ENCODE measurements at regions not wholly inside any gene's neighbourhood (a gene's known extent, or its start where the extent isn't known, plus 50 kb on each side); places are given as distances from the start of the nearest gene placed in this dataset.
A peak's percentile ranks its signal among the peaks of the same experiment; 100 is the strongest.

DNA sequence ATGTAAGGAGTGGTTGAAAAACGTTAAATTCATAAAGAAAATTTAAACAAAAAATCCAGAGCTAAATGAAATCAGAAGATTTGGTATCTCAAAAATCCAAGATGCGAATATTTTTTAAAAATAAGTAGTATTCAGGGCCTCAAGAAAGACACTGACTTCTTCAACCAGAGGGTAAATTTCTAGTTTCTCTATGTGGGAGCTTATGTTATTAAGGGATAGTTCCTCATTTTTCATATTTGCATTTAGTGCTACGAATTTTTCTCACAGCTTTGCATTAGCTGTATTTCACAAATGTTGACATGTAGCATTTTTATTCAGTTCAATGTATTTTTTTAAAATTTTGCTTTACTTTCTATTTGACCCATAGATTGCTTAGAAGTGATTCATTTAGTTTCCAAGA lies 454.7 kb downstream of the CBLN2 start:
- DNase-seq = no peak

GRCh38 chr18:72086421-72086820 lies 457.7 kb downstream of the CBLN2 start:
- peak in 2 of 3 donors; percentile 6 to 16 for DNase-seq

DNA sequence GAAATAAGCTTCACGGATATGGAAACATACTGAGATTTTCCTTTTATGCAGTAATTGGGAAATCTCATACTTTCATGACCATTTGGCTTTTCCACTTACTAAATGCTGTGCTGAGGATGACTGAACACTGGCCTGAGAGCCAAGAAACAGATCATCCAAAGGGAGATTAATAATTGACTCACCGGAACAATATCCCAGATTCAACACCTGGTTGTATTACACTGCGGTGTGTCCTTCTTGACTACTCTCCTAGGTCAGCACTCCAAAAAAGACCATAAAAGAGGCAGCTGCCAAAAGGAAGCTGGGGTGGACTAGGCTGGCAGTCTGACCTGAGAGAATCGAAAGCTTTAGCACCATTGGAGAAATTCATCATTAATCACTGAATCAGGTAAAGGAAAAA lies 469.1 kb downstream of the CBLN2 start:
- no peak for DNase-seq

DNA sequence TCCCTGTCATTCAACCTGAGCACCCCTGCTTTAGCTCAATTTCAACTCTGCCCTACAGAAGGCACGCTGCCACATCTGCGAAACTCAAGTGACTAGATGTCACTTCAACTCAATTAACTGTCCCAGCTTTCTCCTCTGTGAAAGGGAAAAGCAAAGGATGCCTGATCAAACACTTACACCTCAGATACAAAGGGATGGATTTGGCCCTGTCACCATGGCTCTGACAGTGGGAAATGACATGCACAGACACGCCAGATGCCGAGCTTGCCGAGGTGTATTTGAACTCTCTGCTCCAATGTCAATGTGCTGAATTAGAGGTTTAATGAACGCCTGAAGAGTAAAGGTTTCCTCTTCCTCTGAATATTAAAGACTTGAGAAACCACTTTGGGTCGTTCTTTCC lies 481.1 kb downstream of the CBLN2 start:
- no peak for DNase-seq

- DNase-seq = no peak
Observed at GRCh38 chr18:72058851-72059250, 485.3 kb downstream of the CBLN2 start.

- DNase-seq = no peak
Observed at GRCh38 chr18:72056171-72056570, 488.0 kb downstream of the CBLN2 start.

GRCh38 chr18:72041313-72042032 lies 502.7 kb downstream of the CBLN2 start:
- DNase-seq = no peak

- DNase-seq = no peak
Observed at GRCh38 chr18:72013427-72013850, 530.7 kb downstream of the CBLN2 start.

DNA sequence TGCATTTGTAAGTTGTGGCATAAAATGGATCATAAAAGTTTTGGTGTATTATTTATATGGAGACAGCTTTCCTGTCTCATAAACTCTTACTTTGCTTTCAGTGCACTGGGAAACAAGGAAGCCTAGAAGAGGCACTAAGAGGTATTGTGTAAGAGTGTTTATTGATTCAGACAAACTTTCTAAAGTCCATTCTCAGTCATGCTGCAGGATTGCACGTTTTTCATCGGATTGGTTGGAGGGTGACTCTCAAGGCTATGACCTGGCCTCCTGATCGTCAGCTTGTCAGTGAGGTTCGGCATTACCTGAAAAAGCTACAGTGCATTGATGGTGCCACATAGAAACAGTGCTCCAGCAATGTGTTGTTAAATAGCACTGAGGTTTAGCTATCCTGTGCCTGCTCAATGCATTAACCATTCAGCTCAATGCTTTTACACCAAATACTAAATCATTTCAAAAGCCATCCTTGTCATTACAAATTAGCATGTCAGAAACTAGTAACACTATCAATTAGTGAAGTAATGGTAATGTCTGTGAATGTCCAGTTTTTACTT lies 545.5 kb downstream of the CBLN2 start:
- no peak for DNase-seq

DNA sequence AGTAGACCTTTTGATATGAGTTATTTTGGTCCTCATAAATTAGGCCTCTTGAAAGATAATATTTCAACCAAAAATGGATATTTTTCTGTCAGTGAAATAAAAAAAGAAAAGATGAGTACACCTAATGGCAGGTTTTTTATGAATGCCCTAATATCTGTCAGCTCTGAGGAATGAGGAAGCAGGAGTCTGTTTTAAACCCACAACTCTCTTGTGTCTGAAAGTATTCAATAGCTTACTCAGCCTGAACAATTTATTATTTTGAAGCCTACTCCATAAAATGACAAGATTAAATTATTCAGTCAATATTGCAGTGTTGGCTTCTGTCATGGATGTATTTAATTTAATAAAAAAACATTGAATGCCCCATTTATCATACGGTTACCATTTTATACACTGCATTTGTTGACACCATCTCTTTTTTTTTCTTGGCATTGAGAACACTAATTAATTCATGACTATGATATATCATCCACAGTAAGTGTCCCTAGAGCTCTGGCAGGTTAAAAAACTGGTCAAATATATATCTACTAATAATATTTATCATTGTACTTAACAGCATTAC lies 548.2 kb downstream of the CBLN2 start:
- DNase-seq = no peak

DNA sequence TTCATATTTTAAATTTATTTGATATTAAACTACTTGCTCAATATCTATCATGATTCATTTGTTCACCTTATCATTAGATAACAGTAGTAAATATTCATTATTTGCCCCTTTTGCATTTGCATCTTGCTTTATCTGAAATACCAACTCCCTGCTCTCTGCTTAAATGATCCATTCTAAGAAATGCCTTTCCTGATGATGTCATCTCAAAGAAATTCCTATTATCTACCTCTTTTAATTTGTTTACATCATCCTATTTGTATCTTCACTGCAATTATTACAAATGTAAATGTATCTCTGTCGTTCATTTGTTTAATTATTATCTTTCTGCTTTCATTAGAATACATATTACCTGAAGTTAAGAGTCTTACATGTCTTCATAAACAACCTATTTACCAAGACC lies 549.9 kb downstream of the CBLN2 start:
- no peak for DNase-seq

DNA sequence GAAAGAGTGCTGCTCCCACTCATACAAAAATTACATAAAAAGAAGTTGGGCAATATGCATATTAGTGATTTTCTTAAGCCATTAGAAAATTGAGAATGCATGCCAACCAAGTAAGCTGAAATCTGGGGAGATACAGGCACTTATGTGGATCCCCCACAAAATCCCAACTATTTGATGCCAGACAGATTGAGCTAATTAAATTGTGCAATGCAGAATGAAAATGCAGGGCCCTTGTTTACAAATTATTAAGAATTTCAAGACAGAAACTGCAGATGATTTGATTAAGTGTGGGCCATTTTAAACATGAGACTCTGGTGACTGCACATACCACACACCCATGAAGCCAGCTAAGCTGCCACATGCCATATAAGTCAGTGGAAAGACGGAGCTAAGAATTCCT lies 554.5 kb downstream of the CBLN2 start:
- DNase-seq = no peak

- DNase-seq = no peak
Observed at GRCh38 chr18:71986351-71987050, 557.6 kb downstream of the CBLN2 start.

DNA sequence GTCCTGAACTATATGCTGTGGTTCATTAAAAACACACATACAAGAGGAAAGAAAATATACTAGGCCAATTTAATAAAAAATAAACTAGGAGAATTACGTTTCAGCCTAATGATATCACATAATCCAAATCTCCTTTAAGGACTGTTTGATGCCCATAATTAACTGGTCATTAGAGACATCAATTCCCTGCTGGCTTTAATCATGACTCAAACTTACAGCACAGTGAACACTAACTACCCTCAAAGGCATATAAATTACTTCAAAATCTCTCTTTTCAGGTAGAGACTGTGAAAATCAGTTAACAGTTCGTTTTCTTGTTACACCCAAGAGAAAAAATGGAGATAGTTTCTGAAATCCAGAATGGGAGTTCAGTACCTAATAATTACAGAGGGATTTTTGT lies 567.4 kb downstream of the CBLN2 start:
- DNase-seq = no peak

DNA sequence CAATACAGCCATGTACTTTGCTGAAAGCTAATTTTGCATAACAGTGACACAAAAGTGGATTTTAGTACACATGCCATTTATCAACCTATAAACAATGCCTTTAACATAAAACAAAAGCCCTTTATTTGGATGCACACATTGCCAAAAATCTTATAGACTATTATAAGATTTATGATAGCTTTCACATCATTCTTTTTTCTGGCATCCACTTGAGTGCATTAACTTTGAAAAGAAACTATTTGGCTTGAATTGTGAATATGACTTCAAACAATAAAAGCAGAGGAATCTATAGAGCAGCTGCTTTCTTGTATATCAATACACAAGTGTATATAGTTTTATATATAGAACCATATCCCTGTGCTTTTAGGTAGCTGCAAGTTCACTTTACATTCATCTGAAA lies 577.4 kb downstream of the CBLN2 start:
- no peak for DNase-seq

DNA sequence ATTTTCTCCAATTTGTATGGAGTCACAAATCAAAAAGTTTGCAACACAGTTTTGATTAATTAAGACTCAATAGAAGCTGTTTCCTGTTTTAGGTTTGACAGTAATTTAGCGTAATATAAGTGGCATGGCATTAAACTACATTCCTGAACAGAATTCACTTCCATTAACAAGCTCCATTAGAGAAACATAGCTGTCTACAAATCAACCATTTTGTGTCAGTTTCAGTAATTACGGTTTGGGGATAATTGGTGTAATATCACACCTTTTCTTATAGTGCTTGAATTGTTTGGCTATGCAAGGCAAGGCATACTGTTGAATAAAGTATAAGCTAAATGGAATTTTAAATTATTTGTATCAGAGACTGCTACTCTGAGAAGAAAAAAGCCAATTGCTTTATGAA lies 585.5 kb downstream of the CBLN2 start:
- no peak for DNase-seq

DNA sequence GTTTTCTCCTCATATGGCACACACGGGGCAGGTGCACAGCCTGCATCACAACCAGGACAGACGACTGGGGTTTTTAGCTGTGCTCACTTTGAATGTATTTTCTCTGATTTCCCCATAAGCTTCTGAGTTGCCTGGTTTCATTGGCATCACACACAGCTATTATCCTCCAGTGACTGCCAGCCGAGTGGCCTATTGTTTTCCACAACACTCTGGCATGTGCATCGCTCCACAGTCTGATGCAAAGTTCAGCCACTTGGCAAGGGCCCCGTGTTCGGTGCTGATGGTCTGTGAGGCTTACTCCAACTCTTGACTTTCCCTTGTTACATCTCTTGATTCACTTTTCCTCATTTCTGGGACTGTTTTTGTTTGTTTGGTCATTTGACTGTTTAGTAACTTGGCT lies 593.1 kb downstream of the CBLN2 start:
- no peak for DNase-seq

DNA sequence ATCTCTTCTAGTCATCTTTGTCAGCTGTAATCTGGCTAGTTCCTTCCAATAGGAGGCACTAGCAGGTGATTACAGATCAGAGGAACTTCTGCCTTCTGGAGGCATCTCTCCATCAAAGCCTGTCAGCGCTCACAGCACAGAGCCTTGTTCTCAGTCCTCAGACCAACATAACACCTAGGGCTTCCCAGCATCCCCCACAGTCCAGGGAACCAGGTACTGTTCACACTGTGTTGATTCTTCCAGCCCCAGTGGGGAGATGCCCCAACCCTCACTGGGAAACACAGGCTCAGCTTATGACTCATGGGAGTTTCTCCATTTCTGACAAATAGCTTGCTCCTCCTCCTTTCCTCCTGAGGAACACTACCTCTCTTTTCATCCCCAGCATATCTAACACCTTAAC lies 601.7 kb downstream of the CBLN2 start:
- no peak for DNase-seq

GRCh38 chr18:71939483-71939882 lies 604.7 kb downstream of the CBLN2 start:
- no peak for DNase-seq

- no peak for DNase-seq
Observed at GRCh38 chr18:71936744-71937143, 607.4 kb downstream of the CBLN2 start.

- DNase-seq = no peak
Observed at GRCh38 chr18:71919211-71919610, 624.9 kb downstream of the CBLN2 start.

DNA sequence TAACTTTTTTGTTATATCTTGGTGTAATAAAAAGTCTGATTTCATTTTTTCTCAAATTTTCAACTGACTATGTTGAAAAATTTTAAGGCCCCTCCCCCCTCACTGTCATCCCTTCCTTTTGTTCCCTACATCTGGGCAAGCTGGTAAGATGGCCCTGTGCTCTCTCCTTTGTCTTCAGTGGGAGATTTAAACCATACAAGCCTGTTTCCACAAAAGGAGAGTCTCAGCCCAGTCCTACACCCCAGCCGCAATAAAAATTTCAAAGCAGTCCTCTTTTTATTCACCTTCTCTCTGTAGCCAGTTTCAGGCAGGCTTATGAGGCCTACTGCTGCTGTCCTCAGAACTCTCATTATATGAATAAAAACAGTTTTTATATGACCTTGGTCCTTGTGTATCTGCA lies 630.5 kb downstream of the CBLN2 start:
- DNase-seq = no peak

DNA sequence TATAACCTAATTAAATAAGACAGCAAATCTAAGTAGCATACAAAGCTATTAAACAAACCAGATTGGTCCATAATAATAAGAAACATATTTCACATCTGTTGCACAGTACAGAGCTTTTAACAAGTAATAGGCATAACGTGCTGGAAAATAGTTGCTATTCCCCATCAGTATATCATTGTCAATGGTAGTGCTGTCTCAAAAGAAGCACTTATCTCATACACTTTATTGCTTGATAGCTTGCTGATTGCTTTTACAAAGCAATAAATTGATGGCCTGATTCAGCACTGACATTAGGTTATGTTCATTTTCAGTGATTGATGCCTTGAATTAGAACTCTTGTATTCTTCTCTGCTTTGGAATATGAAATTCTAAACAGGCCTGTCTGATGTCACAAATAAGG lies 641.7 kb downstream of the CBLN2 start:
- no peak for DNase-seq

All from muscle of back (tissue), 3 donors.